Keratinocyte (primary cell): ENCODE measurements at regions not wholly inside any gene's neighbourhood (a gene's known extent, or its start where the extent isn't known, plus 50 kb on each side); places are given as distances from the start of the nearest gene placed in this dataset.

Experiments
- CTCF ChIP-seq, 3 experiments: IDR thresholded peaks in 1 of 3; conservative IDR thresholded peaks in 1 of 3; optimal IDR thresholded peaks in 1 of 3; 2 replicates in 2 of 3; 3 replicates in 1 of 3; pipeline versions ENCODE3 to v1.5.1; 2011; ENCODE audit warnings: low read length in 3 of 3, mild to moderate bottlenecking in 3 of 3, moderate library complexity in 2 of 3, control low read depth in 1 of 3, inconsistent platforms in 1 of 3; ENCODE audit not compliant: insufficient read depth in 2 of 3; ENCODE audit errors: extremely low read depth in 1 of 3
- EZH2 ChIP-seq: IDR thresholded peaks from one replicate; pipeline ENCODE4 v1.6.1; 2012; ENCODE audit warnings: inconsistent platforms, mild to moderate bottlenecking, low read length, moderate library complexity

GRCh38 chr13:39134574-39134973 is 96.3 kb downstream of the NHLRC3 start:
- TF ChIP-seq CTCF (optimal IDR thresholded peaks at IDR 0.05 in 1 of 3, IDR thresholded peaks at IDR 0.05 in 1 of 3, conservative IDR thresholded peaks at IDR 0.05 in 1 of 3; ENCODE audit: extremely low read depth in 1 of 3, insufficient read depth in 2 of 3, low read length in 3 of 3) (no peak), EZH2 (no peak)
